GM12891 (cell line): ENCODE measurements at regions not wholly inside any gene's neighbourhood (a gene's known extent, or its start where the extent isn't known, plus 50 kb on each side); places are given as distances from the start of the nearest gene placed in this dataset.
A peak's percentile ranks its signal among the peaks of the same experiment; 100 is the strongest.
"Not testable (repeated sequence)": the region's sequence is repeated elsewhere in the genome, so short reads cannot be mapped to it uniquely, and the experiment has no call there.

Experiments used
- DNase-seq: peaks from one replicate; pipeline ENCODE4 v3.0.0; 2011; ENCODE audit warnings: low spot score; ENCODE audit not compliant: insufficient read length
- FAIRE-seq: peaks from 2 replicates; lab custom pipeline; 2011; peaks lifted over from hg19 to GRCh38; lab: Jason Lieb, UNC
- PAX5 ChIP-seq: IDR thresholded peaks from 2 replicates; pipeline ENCODE4 v1.6.1; 2011; ENCODE audit warnings: low read length, moderate library complexity, mild to moderate bottlenecking; ENCODE audit not compliant: insufficient read depth, severe bottlenecking
- POLR2A ChIP-seq: IDR thresholded peaks from 2 replicates; pipeline ENCODE4 v1.6.1; 2011; ENCODE audit warnings: low read depth, low read length, control low read depth
- POLR2AphosphoS5 ChIP-seq: IDR thresholded peaks from 2 replicates; pipeline ENCODE4 v1.6.1; 2011; ENCODE audit warnings: low read depth, low read length, control low read depth
- POU2F2 ChIP-seq: IDR thresholded peaks from 2 replicates; pipeline ENCODE4 v1.6.1; 2011; ENCODE audit warnings: low read depth, mild to moderate bottlenecking, control low read depth, low read length, moderate library complexity
- SPI1 ChIP-seq: IDR thresholded peaks from 2 replicates; pipeline ENCODE4 v1.6.1; 2011; ENCODE audit warnings: low read depth, low read length, control low read depth
- TAF1 ChIP-seq: IDR thresholded peaks from 2 replicates; pipeline ENCODE4 v1.6.1; 2011; ENCODE audit warnings: low read depth, low read length, control low read depth

DNA sequence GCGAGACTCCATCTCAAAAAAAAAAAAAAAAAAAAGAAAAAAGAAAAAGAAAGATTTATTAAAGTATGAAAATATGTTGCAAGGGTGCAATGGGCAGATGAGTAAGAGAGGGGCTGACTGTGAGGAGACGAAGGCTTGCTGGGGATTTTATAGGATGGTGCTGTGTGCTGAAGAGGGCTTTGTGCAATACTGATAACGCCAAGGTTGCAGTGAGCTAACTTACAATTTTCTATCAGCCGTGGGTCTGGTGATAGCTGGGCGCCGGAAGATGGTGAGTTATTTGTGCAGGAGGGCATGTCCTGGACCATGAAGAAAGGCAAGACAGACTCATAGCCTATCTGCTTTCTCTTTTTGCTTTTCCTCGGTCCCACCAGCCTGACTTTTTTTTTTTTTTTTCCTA is 281.1 kb downstream of the MAP2K6 start:
- no peak for DNase-seq
- FAIRE-seq: no peak
- TF ChIP-seq POLR2A (no peak), PAX5 (no peak), TAF1 (no peak), POLR2AphosphoS5 (no peak), SPI1 (no peak), POU2F2 (no peak)

DNA sequence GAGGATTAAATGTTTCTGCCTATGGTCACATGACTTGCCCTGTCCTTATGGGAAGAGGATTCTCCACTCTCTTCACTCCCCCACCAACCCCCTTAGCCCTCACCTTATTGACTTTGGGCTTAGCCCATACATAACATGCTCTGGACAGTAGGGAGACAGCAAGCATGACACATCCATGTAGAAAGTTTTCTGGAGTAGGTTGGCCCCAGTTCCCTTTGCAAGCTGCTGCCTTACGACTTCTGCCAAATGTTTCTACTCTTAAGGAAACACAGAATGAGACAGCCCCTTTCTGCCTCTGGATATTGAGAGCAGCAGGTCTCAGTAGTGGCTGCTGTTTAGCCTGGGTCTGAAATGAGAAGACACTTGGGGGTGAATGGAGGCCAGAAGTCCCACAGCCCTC is 282.2 kb downstream of the MAP2K6 start:
- DNase-seq: no peak
- no peak for TF ChIP-seq SPI1
- no peak for TF ChIP-seq POU2F2
- TF ChIP-seq TAF1: no peak
- no peak for TF ChIP-seq POLR2AphosphoS5
- no peak for TF ChIP-seq POLR2A
- no peak for TF ChIP-seq PAX5
- FAIRE-seq: no peak

DNA sequence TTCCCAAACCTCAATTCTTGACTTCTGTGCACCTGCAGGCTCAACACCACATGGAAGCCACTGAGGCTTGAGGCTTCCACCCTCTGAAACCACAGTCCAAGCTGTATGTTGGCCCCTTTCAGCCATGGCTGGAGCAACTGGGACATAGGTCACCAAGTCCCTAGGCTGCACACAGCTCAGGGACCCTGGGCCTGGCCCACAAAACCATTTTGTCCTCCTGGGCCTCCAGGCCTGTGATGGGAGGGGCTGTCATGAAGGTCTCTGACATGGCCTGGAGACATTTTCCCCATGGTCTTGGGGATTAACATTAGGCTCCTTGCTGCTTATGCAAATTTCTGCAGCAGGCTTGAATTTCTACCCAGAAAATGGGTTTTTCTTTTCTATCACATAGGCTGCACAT is 283.9 kb downstream of the MAP2K6 start:
- DNase-seq, FAIRE-seq: not testable (repeated sequence)

DNA sequence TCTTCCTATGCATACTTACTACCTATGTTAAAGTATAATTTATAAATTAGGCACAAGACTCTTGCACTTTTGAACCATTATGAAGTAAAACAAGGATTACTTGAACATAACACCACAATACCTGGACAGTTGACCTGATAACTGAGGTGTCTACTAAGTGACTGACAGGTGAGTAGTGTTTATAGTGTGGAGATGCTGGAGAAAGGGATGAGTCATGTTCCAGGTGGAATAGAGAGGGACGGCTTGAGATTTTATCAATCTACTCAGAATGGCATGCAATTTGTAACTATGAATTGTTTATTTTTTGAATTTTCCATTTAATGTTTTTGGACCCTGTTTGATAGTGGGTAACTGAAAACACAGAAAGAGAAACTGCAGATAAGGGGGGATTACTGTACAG is 287.6 kb downstream of the MAP2K6 start:
- DNase-seq: no peak
- TF ChIP-seq POLR2A (no peak), SPI1 (no peak), POU2F2 (no peak), PAX5 (no peak), TAF1 (no peak), POLR2AphosphoS5 (no peak)
- no peak for FAIRE-seq

DNA sequence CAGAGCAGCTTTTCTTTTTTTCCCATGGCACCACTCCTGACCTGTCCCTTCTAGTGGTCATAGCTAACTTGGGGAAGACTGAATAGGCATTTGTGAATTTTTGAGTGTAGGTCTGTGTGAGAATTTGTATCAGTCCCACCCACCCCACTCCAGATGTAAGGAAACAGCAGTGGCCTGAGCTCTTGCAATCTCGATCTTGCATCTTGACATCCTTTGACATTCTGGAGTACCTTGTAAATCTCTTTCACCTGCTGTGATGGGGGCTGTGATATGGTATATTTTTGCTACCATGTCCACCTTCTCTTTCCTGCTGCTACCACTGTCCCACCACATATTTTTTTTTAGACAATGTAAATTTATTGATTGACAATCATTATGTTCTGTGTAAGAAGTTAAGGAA is 289.3 kb downstream of the MAP2K6 start:
- TF ChIP-seq POU2F2 (no peak), PAX5 (no peak), POLR2A (no peak), TAF1 (no peak), POLR2AphosphoS5 (no peak), SPI1 (no peak)
- no peak for FAIRE-seq

DNA sequence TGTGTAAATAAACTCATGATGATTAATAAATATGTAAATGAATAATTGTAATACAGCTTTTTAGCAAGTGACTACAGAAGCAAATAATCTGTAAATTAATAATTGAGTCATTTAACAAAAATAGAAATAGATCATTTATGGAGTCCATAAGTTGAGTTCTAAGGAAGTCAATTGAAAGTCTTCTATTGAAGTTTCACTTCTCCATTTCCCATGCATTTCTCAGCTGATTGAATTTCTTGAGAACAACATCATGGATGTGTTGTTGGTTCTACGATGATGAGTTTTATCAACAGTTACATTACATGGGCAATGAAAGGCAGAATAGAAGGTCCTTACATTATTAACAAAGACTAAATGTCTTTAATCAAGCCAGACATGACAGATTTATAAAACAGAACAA is 290.4 kb downstream of the MAP2K6 start:
- FAIRE-seq (no peak), DNase-seq (no peak)
- TF ChIP-seq POLR2AphosphoS5 (no peak), SPI1 (peak; percentile 40; the same call in 1 of the 2 replicates), POU2F2 (no peak), POLR2A (no peak), TAF1 (no peak), PAX5 (no peak)

More for the DNA sequence above, 289.3 kb downstream of the MAP2K6 start:
- no peak for DNase-seq

DNA sequence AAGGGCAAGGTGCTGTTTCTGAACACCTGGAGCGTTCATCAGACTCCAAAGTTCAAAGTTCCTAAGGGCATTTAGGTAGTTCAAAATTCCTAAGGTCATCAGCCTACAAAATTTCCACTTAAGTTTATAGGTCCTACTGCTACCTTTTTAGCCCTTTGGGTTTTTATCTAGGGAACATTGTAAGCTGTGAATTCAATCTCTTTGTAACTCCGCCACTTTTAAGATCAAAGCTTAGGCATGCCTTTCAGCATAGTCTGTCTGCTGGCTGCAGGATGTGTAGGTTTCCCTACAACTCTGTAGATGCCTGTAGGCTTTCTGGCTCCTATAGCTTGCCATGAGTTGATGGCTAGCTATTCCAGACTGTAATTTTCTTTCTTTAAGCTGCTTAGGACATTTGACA is 291.6 kb downstream of the MAP2K6 start:
- FAIRE-seq (no peak), DNase-seq (no peak)
- no peak for TF ChIP-seq POLR2AphosphoS5
- TF ChIP-seq POU2F2: no peak
- no peak for TF ChIP-seq PAX5
- TF ChIP-seq POLR2A: no peak
- no peak for TF ChIP-seq TAF1
- TF ChIP-seq SPI1: no peak

DNA sequence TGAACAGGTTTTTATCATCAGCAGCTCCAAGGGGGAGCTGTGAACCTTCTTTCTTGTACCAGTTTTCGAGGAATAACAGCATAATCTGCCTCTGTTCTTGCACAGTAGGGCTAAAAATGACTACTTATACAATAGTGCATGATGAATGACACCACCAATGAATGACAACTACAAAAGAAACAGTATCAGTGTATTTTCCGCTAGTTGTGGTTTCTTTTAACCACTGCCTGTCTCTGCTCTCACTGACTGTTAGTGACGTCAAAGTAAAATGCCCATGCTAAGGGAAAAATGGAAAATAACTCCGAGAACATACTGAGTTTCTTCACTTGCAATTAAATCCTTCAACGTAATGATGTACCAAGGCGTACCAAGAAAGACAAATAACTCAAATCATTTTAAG is 294.9 kb downstream of the MAP2K6 start:
- TF ChIP-seq POLR2A (no peak), TAF1 (no peak), POU2F2 (no peak), PAX5 (no peak), POLR2AphosphoS5 (no peak), SPI1 (no peak)
- DNase-seq (no peak), FAIRE-seq (no peak)

DNA sequence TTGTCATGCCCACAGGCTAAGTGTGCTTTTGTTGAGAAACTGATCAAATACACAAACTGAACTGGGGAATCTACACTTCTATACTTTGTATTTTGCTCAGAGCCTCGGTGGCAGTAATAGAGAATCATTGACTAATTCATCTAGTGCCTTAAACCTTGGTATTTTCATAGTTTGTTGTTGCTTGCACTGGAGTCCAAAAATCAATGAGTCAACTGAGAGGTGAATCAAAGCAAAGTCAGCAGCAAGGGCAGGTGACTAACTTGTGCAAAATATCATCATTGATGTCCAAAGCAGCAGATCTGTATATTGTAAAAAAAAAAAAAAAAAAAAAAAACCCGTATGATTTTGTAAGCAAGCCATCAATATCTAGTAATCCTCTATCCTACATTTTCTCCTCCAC is 296.4 kb downstream of the MAP2K6 start:
- no peak for FAIRE-seq

DNA sequence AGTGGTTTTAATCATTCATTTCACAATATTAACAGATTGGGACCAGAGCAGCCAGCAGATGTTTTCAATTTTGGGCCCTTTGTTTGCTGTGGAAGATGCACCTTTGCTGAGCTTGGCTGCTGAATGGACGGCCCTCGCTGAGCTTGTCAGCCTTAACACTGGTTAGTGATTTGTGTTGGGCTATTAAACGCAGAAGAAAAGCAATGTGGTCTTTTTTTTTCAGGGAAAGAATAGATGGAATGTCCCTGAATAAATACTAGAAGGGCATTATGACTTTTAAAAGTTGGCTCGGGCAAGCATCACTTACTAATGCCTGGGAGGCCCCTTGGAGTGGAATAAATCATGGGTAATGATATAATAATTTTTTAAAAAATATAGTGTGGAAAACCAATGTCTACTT is 297.0 kb downstream of the MAP2K6 start:
- FAIRE-seq: no peak
- DNase-seq: no peak
- TF ChIP-seq POLR2AphosphoS5: no peak
- no peak for TF ChIP-seq POLR2A
- TF ChIP-seq TAF1: no peak
- TF ChIP-seq POU2F2: no peak
- no peak for TF ChIP-seq PAX5
- no peak for TF ChIP-seq SPI1

More for the DNA sequence above, 296.4 kb downstream of the MAP2K6 start:
- no peak for TF ChIP-seq SPI1
- TF ChIP-seq POLR2A: no peak
- TF ChIP-seq TAF1: no peak
- no peak for TF ChIP-seq PAX5
- no peak for TF ChIP-seq POLR2AphosphoS5
- DNase-seq: no peak
